Amniotic epithelial cell (primary cell): ENCODE measurements at regions not wholly inside any gene's neighbourhood (a gene's known extent, or its start where the extent isn't known, plus 50 kb on each side); places are given as distances from the start of the nearest gene placed in this dataset.
"Not testable (repeated sequence)": the region's sequence is repeated elsewhere in the genome, so short reads cannot be mapped to it uniquely, and the experiment has no call there.

Experiments used
- DNase-seq: peaks from one replicate; pipeline ENCODE4 v3.0.0-alpha.2; 2010; ENCODE audit warnings: low read depth

GRCh38 chr2:124967325-124967724, 942.2 kb downstream of the CNTNAP5 start:
- peak; percentile 12 for DNase-seq

- no peak for DNase-seq
Observed at GRCh38 chr2:124970030-124970429, 944.9 kb downstream of the CNTNAP5 start.

- peak; percentile 78 for DNase-seq
Observed at GRCh38 chr2:124973396-124973795, 948.3 kb downstream of the CNTNAP5 start.

GRCh38 chr2:124975224-124975623, 950.1 kb downstream of the CNTNAP5 start:
- no peak for DNase-seq

GRCh38 chr2:124975648-124976047, 950.6 kb downstream of the CNTNAP5 start:
- peak; percentile 10 for DNase-seq

GRCh38 chr2:124978597-124978996, 953.5 kb downstream of the CNTNAP5 start:
- DNase-seq: peak; percentile 7

- DNase-seq: peak; percentile 49
Observed at GRCh38 chr2:124983595-124983994, 958.5 kb downstream of the CNTNAP5 start.

GRCh38 chr2:124985270-124985669, 960.2 kb downstream of the CNTNAP5 start:
- no peak for DNase-seq

- DNase-seq: no peak
Observed at GRCh38 chr2:124986136-124986535, 961.0 kb downstream of the CNTNAP5 start.

GRCh38 chr2:124986870-124987269, 961.8 kb downstream of the CNTNAP5 start:
- DNase-seq: not testable (repeated sequence)

GRCh38 chr2:124987436-124987835, 962.3 kb downstream of the CNTNAP5 start:
- DNase-seq: not testable (repeated sequence)

- no peak for DNase-seq
Observed at GRCh38 chr2:124988111-124988510, 963.0 kb downstream of the CNTNAP5 start.

GRCh38 chr2:124988794-124989193, 963.7 kb downstream of the CNTNAP5 start:
- DNase-seq: no peak

- no peak for DNase-seq
Observed at GRCh38 chr2:124993809-124994208, 968.7 kb downstream of the CNTNAP5 start.

GRCh38 chr2:124995185-124995912, 970.3 kb downstream of the CNTNAP5 start:
- DNase-seq: no peak

- no peak for DNase-seq
Observed at GRCh38 chr2:124996406-124996805, 971.3 kb downstream of the CNTNAP5 start.

GRCh38 chr2:124999906-125000305, 974.8 kb downstream of the CNTNAP5 start:
- DNase-seq: no peak

GRCh38 chr2:125004106-125004800, 979.2 kb downstream of the CNTNAP5 start:
- no peak for DNase-seq

GRCh38 chr2:125006676-125007075, 981.6 kb downstream of the CNTNAP5 start:
- no peak for DNase-seq

- DNase-seq: not testable (repeated sequence)
Observed at GRCh38 chr2:125028721-125029120, 1003.6 kb downstream of the CNTNAP5 start.

GRCh38 chr2:125033871-125034270, 1008.8 kb downstream of the CNTNAP5 start:
- no peak for DNase-seq

GRCh38 chr2:125037135-125037653, 1012.1 kb downstream of the CNTNAP5 start:
- no peak for DNase-seq

- peak; percentile 29 for DNase-seq
Observed at GRCh38 chr2:125041846-125042245, 1016.8 kb downstream of the CNTNAP5 start.
